AG04450 (cell line): ENCODE measurements at regions not wholly inside any gene's neighbourhood (a gene's known extent, or its start where the extent isn't known, plus 50 kb on each side); places are given as distances from the start of the nearest gene placed in this dataset.

Source experiments
- CTCF ChIA-PET: fragments of 300-600, 350-600 bp; formaldehyde crosslinking; extraction: SDS; loops from one replicate; lab custom pipeline; 2022; ENCODE audit warnings: antibody characterized with exemption, inconsistent platforms; lab: Charles Lee
- POLR2A ChIA-PET: fragments of 350-600 bp; formaldehyde crosslinking; extraction: SDS; loops from one replicate; lab custom pipeline; 2021; ENCODE audit warnings: antibody characterized with exemption, inconsistent platforms; lab: Yijun Ruan, JAX
- DNase-seq: peaks from one replicate; pipeline ENCODE4 v3.0.0-alpha.2; 2011; ENCODE audit warnings: low read depth, low spot score
- H3K27ac ChIP-seq: one replicate; pipeline ENCODE4 v1.5.1; 2012; ENCODE audit warnings: low read depth, low read length, control low read depth
- H3K27me3 ChIP-seq: one replicate; pipeline ENCODE4 v1.6.0; 2012; ENCODE audit warnings: low read length; ENCODE audit not compliant: control insufficient read depth, insufficient read depth
- H3K4me3 ChIP-seq: 2 replicates; pipeline ENCODE4 v1.5.1; 2011; ENCODE audit warnings: mild to moderate bottlenecking, low read depth, low read length, control low read depth
- H3K9me3 ChIP-seq: 2 replicates; pipeline ENCODE4 v1.5.1; 2012; ENCODE audit warnings: low read length; ENCODE audit not compliant: control insufficient read depth, insufficient read depth
- CTCF ChIP-seq: IDR thresholded peaks from 2 replicates; pipeline ENCODE4 v1.5.1; 2011; ENCODE audit warnings: low read depth, low read length, control low read depth, inconsistent platforms

DNA sequence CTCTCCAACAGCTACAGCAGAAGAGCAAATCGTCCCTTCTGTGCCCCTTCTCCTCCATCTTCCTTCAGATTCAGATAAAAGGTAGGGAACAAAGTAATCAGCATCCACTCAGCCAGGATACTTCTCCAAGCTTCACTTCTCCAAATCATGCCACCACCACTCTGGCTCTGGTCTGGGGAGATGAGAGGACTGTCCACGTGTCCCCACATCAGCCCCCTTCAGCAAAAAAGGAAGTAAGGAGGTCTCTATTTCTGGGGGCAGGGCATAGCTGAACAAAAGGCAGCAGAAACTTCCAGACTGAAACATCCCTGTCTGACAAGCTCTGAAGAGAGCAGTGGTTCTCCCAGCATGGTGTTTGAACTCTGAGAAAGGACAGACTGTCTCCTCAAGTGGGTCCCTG lies 116.9 kb downstream of the C5orf15 start:
- H3K27me3 ChIP-seq: peaks cover 3% of the 10 kb centered on the region
- no peak for DNase-seq
- no peak overlapping the region for H3K4me3 ChIP-seq
- ChIA-PET CTCF (no interaction called here), POLR2A (no interaction called here)
- TF ChIP-seq CTCF: no peak
- H3K9me3 ChIP-seq: no peaks in the 10 kb centered on the region; the same call in 1 of the 2 replicates
- no peak overlapping the region for H3K27ac ChIP-seq

DNA sequence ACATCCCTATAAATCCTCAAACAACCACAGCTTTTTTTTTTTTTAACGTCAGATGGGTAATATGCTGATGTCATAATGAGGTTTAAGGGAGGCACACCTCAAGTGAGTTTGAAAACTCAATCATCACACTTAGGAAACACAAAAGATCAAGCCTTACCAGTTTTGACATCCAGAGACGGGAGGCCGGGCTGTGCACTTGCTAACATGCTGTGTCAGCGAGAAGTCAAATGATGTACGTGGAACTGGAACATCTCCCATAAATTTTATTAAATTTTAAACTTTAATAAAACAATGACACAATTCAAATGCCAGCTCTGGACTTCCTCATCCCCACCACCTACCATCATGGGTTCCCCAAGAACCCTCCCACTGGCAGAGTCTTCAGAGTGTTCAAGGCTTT lies 117.6 kb downstream of the C5orf15 start:
- no peak for DNase-seq
- no peak overlapping the region for H3K4me3 ChIP-seq
- CTCF ChIA-PET: interaction anchor here (0.6 kb wide), 1 partner anchor 747 kb away, joined by 4 read pairs; no protein-coding TSS in a partner anchor
- peaks cover 3% of the 10 kb centered on the region for H3K27me3 ChIP-seq
- TF ChIP-seq CTCF: no peak
- no peak overlapping the region for H3K27ac ChIP-seq
- H3K9me3 ChIP-seq: no peaks in the 10 kb centered on the region; the same call in 1 of the 2 replicates
- POLR2A ChIA-PET: no interaction called here

DNA sequence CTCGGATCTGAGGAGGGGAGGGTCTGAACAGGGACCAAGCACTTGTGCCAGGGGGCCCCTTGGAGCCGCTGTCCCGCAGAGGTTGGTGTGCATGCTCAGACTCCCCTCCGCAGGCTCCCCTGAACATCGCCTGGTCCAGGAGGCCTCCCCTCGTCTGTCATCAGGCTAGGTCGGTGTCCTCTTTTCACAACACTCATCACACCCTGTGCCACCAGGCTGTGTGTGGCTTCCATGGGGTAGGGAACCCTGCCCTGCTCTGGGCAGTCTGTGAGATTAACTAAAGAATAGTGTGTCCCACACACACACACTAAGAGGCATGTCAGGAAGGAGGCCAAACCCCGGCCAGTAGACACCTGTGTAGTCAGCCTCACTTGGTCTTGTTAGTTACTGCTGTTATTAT lies 119.3 kb downstream of the C5orf15 start:
- Histone ChIP-seq H3K4me3 (no peak overlapping the region), H3K9me3 (no peaks in the 10 kb centered on the region), H3K27ac (no peak overlapping the region), H3K27me3 (peaks cover 8% of the 10 kb centered on the region)
- POLR2A ChIA-PET: no interaction called here
- no peak for TF ChIP-seq CTCF
- DNase-seq: no peak
- CTCF ChIA-PET: interaction anchor here (2.7 kb wide), 1 partner anchor 20 kb away, joined by 8 read pairs; no protein-coding TSS in a partner anchor

DNA sequence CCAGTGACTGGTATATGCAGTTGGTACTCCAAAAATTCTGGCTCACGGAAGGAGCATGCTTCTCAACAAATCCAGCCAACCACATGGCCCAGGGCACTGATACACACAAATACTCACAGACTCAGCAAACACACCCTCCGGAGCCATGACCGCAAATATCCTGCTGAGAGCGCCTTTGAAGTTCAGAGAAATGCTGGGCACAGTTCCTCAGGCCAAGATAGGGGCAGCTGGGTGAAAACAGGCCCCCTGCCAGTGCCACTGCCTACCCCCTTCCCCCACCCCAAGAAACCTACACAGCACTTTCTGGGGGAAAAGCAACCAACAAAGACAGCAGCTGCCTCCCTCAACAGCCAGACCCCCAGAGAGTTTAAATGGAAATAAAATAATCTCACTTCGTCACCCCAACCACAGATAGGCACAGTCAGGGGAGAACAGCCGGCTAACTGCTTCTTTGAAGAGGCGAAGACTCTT lies 120.0 kb downstream of the C5orf15 start:
- TF ChIP-seq CTCF: no peak
- no peak for DNase-seq
- POLR2A ChIA-PET: no interaction called here
- Histone ChIP-seq H3K9me3 (no peaks in the 10 kb centered on the region), H3K27me3 (peaks cover 8% of the 10 kb centered on the region), H3K27ac (no peak overlapping the region), H3K4me3 (no peak overlapping the region)
- CTCF ChIA-PET: interaction anchor here (2.7 kb wide), 1 partner anchor 21 kb away, joined by 8 read pairs; no protein-coding TSS in a partner anchor

DNA sequence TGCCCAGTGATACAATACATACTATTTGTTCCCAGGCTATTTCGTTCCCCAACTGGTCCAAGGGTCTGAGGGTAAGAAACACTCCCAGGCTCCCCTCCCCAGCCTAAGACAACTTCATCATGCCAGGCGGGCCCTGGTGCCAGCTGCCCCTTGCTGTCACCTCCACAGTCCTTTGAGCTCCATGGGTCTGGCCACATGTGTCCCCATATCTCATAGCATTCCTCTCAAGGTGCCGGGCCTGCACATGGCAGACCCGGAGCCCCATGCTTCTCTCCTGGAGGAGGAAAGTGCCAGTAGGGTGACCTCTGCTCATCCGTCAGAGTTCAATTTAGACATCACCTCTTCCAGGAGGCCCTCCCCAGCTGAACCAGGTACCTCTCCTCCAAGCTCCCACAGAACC lies 120.5 kb downstream of the C5orf15 start:
- no peak for TF ChIP-seq CTCF
- no peaks in the 10 kb centered on the region for H3K9me3 ChIP-seq
- H3K27me3 ChIP-seq: peaks cover 8% of the 10 kb centered on the region
- no peak for DNase-seq
- CTCF ChIA-PET: interaction anchor here (2.7 kb wide), 1 partner anchor 21 kb away, joined by 8 read pairs; no protein-coding TSS in a partner anchor
- no peak overlapping the region for H3K27ac ChIP-seq
- POLR2A ChIA-PET: no interaction called here
- H3K4me3 ChIP-seq: no peak overlapping the region
